K562 (cell line): ENCODE measurements at regions not wholly inside any gene's neighbourhood (a gene's known extent, or its start where the extent isn't known, plus 50 kb on each side); places are given as distances from the start of the nearest gene placed in this dataset.

Source experiments
- ATAC-seq: fragments of 200-7000 bp; cut with Tn5 transposase; 3 replicates; pipeline ENCODE4 v1.9.1; 2020; ENCODE audit warnings: moderate library complexity
- BruUV-seq: library from RNA; stranded (reverse); fragments of 400-500 nt; replicated peaks from 2 replicates; lab custom pipeline; 2021; lab: Mats Ljungman, UMichigan
- CTCF ChIA-PET: fragments of 300-600 bp; formaldehyde crosslinking; extraction: SDS; loops from one replicate; lab custom pipeline; 2021; ENCODE audit warnings: low intra/inter-chr PET ratio; lab: Yijun Ruan, JAX
- POLR2A ChIA-PET: fragments of 300-600, 350-650 bp; sonication (Branson Sonifier 250); formaldehyde crosslinking; extraction: SDS; loops from one replicate; lab custom pipeline; 2021; ENCODE audit warnings: antibody characterized with exemption, inconsistent platforms; lab: Yijun Ruan, JAX
- DNase-seq, 4 experiments: peaks; one replicate each; pipeline versions ENCODE4 v3.0.0 to v3.0.0-alpha.2; 2011 to 2018; ENCODE audit warnings: low spot score in 3 of 4, mixed read lengths in 3 of 4; ENCODE audit errors: extremely low read depth in 1 of 4
- FAIRE-seq: peaks from 2 replicates; lab custom pipeline; 2011; peaks lifted over from hg19 to GRCh38; lab: Jason Lieb, UNC
- H2AFZ ChIP-seq: 2 replicates; pipeline ENCODE4 v1.6.0; 2011; ENCODE audit warnings: low read depth, low read length, control low read depth, inconsistent platforms
- H3K27ac ChIP-seq: fragments of 200-600 bp; 3 replicates; pipeline ENCODE4 v1.8.0; 2011; ENCODE audit warnings: low read depth, mild to moderate bottlenecking, control low read depth, inconsistent platforms, low read length, moderate library complexity, mixed read lengths; ENCODE audit errors: extremely low read depth
- H3K27me3 ChIP-seq, 2 experiments: fragments of 300-600 bp in 1 of 2; 2 replicates in 1 of 2; 3 replicates in 1 of 2; pipeline versions ENCODE4 v1.6.0 to v1.8.0; 2011; ENCODE audit warnings: inconsistent platforms in 2 of 2, low read length in 2 of 2, mild to moderate bottlenecking in 1 of 2, mixed read lengths in 1 of 2, moderate library complexity in 1 of 2; ENCODE audit not compliant: control insufficient read depth in 2 of 2, insufficient read depth in 2 of 2
- H3K36me3 ChIP-seq: fragments of 300-600 bp; 3 replicates; pipeline ENCODE4 v1.8.0; 2011; ENCODE audit warnings: mild to moderate bottlenecking, low read length, inconsistent platforms; ENCODE audit not compliant: control insufficient read depth, insufficient read depth
- H3K4me1 ChIP-seq, 2 experiments: fragments of 200-600 bp in 1 of 2; replicated peaks in 1 of 2; 2 replicates in 1 of 2; 3 replicates in 1 of 2; pipeline versions ENCODE4 v1.5.1 to v1.8.0; 2011; ENCODE audit warnings: inconsistent platforms in 2 of 2, low read length in 2 of 2, mild to moderate bottlenecking in 1 of 2, mixed read lengths in 1 of 2, moderate library complexity in 1 of 2; ENCODE audit not compliant: control insufficient read depth in 2 of 2, insufficient read depth in 2 of 2
- H3K4me2 ChIP-seq: 2 replicates; pipeline ENCODE4 v1.6.1; 2011; ENCODE audit warnings: low read length, control low read depth, inconsistent platforms, mixed read lengths; ENCODE audit not compliant: insufficient read depth
- H3K4me3 ChIP-seq: fragments of 200-600 bp; sonication (generic), shearing (Covaris generic); 2 replicates; pipeline ENCODE4 v1.5.1; 2016; ENCODE audit warnings: control low read depth, inconsistent platforms
- H3K79me2 ChIP-seq: fragments of 200-600 bp; 3 replicates; pipeline ENCODE4 v1.8.0; 2011; ENCODE audit warnings: low read length, inconsistent platforms; ENCODE audit not compliant: control insufficient read depth, insufficient read depth
- H3K9ac ChIP-seq, 2 experiments: 2 replicates each; pipeline versions ENCODE4 v1.6.0 to v1.6.1; 2011; ENCODE audit warnings: low read depth in 2 of 2, low read length in 2 of 2, control low read depth in 1 of 2, inconsistent platforms in 1 of 2, mild to moderate bottlenecking in 1 of 2, mixed read lengths in 1 of 2; ENCODE audit not compliant: insufficient read depth in 1 of 2
- H3K9me1 ChIP-seq: one replicate; pipeline ENCODE4 v1.6.0; 2011; ENCODE audit warnings: inconsistent platforms, mild to moderate bottlenecking, low read length, moderate library complexity; ENCODE audit not compliant: control insufficient read depth, insufficient read depth
- H3K9me3 ChIP-seq: replicated peaks from 2 replicates; pipeline ENCODE4 v1.5.1; 2011; ENCODE audit warnings: low read depth, low read length, inconsistent platforms; ENCODE audit not compliant: control insufficient read depth, insufficient read depth
- H4K20me1 ChIP-seq: replicated peaks from 2 replicates; pipeline ENCODE4 v1.6.1; 2011; ENCODE audit warnings: low read length, inconsistent platforms, mixed read lengths; ENCODE audit not compliant: control insufficient read depth, insufficient read depth
- CTBP1 ChIP-seq: fragments of 450-650 bp; IDR thresholded peaks from 2 replicates; pipeline ENCODE4 v1.6.1; 2016; ENCODE audit warnings: borderline replicate concordance
- NR2F6 ChIP-seq: fragments of 450-650 bp; formaldehyde crosslinking; IDR thresholded peaks from 2 replicates; pipeline ENCODE4 v1.4.0; 2020; ENCODE audit warnings: mild to moderate bottlenecking
- ZNF253 ChIP-seq: fragments of 250-450 bp; sonication (Bioruptor Pico); conservative IDR thresholded peaks from 2 replicates; pipeline ENCODE4 v1.6.1; 2021; ENCODE audit warnings: mild to moderate bottlenecking
- WGBS: fragments of 100-300 bp; shearing (Covaris generic); methylation state at CpG from one replicate; pipeline ENCODE4 v1.1.6; 2016; ENCODE audit warnings: low coverage, mixed read lengths; ENCODE audit not compliant: insufficient coverage; ENCODE audit errors: missing lambda C conversion rate; 5-methylcytosine and 5-hydroxymethylcytosine counted together
- in situ Hi-C: fragments of 300-500 bp; cut with MboI; formaldehyde crosslinking; loops from 4 replicates; pipeline ENCODE4 v1.15.0; 2018; ENCODE audit warnings: inconsistent platforms, mixed read lengths
- intact Hi-C: fragments of 100-400 bp; cut with micrococcal nuclease; formaldehyde crosslinking; loops from 2 replicates; pipeline ENCODE4 v1.14.2; 2022
- TF ChIP-seq, protein P1 (sequence below): fragments of 450-650 bp; formaldehyde crosslinking; IDR thresholded peaks from 2 replicates; pipeline ENCODE4 v1.4.0; 2020; ENCODE audit warnings: mild to moderate bottlenecking, mixed read lengths
- TF ChIP-seq, protein P2 (sequence below): fragments of 250-450 bp; sonication (Bioruptor Pico); IDR thresholded peaks from 2 replicates; pipeline ENCODE4 v1.5.0; 2021; ENCODE audit warnings: mild to moderate bottlenecking, moderate library complexity

DNA sequence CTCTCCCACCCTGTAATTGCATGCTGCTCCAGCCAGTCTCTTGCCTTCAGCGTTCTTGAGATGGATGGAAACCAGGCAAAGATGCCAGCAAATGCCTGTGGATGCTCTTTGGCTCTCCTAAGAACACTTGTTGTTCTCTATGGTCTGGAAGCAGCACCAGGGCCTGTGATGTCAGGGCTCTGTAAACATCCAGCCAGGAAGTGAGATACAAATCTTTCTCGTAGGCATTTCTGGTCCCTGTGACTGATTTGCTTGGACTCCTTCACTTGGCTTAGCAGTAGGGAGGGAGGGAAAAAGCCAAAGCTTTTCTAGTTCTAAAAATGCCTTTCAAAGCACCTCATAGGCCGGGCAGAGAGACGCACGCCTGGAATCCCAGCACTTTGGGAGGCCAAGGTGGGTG lies 201.3 kb downstream of the REEP3 start (continued):
- TF ChIP-seq, protein P1, sequence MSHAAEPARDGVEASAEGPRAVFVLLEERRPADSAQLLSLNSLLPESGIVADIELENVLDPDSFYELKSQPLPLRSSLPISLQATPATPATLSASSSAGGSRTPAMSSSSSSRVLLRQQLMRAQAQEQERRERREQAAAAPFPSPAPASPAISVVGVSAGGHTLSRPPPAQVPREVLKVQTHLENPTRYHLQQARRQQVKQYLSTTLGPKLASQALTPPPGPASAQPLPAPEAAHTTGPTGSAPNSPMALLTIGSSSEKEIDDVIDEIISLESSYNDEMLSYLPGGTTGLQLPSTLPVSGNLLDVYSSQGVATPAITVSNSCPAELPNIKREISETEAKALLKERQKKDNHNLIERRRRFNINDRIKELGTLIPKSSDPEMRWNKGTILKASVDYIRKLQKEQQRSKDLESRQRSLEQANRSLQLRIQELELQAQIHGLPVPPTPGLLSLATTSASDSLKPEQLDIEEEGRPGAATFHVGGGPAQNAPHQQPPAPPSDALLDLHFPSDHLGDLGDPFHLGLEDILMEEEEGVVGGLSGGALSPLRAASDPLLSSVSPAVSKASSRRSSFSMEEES (CRISPR knock-in tag), result no peak
- peak; percentile 48; the same call in 1 of the 2 replicates for TF ChIP-seq CTBP1
- no peak for TF ChIP-seq NR2F6 (CRISPR knock-in tag)
- TF ChIP-seq, all 486 proteins: peak for 2

DNA sequence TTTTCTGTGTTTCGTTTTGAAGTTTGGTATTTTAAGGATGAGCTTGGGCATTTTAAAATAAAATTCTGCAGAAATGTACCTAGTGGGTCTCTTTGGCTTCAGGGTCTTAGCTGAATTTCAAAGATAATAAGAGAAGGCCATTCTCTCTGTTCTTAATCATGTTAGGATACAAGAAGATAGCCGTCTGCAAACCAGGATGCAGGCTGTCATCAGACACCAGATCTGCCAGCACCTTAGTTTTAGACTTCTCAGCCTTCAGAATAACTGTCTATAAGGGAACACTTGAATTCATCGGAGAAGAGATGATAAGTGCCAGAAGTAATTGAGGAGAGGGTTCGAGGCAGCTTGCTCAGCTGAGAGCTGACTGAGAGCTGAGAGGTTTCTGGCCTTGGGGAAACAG lies 202.1 kb downstream of the REEP3 start:
- Histone ChIP-seq H3K4me3 (no peak overlapping the region), H3K4me2 (no peak overlapping the region), H3K9me1 (no peaks in the 10 kb centered on the region), H3K27ac (no peak overlapping the region), H3K4me1 (no peaks in the 10 kb centered on the region), H3K9me3 (no peaks in the 10 kb centered on the region), H4K20me1 (no peaks in the 10 kb centered on the region), H3K9ac (no peak overlapping the region), H3K36me3 (no peaks in the 10 kb centered on the region), H2AFZ (no peak overlapping the region), H3K27me3 (peaks cover 5 to 21% of the 10 kb centered on the region in 2 experiments; a peak in 3 of 5 replicates), H3K79me2 (no peaks in the 10 kb centered on the region)
- TF ChIP-seq, protein P2, sequence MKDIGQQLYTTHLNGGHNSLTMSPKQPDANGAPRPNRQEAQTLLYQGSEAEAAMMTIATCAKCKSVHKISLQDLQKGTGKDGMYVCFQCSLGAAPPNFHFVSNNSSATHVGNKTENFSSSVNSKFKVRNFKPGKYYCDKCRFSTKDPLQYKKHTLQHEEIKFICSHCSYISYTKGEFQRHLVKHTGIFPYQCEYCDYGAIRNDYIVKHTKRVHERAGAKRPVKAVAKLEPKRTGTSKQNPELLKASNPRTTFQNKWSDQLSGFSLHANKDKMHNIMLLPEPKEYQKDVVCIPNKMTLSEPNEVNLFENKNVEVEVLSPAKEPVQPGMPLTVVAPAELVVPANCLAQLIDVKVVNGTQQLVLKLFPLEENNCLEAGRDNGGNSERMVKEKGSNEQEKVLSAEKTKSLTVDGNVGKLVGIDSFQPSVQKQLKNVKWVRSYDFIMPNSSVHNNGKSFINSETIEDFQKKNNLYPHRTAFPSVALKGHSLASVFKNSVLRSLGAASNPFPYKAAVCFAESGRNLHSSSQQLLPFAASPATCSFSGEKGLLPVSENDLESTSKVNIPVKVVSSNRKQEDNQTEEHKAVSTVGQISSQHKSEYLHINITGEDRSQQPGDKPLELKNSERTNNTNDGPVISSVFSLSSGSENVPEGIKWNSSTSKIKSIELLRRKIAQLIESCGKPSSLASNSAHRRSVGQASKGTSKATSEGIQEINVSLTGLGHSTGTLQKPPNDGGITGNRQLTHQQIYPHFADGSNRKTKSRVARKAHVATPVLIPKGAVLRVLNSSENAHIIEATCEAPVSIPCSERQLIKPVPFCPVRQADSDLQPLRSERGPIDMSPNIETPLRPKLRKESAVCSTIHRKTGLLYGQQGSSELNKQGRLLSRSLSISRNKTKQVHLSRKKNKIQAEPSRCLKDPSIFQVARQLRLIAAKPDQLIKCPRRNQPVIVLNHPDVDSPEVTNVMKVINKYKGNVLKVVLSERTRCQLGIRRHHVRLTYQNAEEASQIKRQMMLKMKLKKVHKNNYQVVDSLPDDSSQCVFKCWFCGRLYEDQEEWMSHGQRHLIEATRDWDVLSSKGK (CRISPR knock-in tag), result no peak
- no peak for TF ChIP-seq ZNF253 (CRISPR knock-in tag)
- ATAC-seq (no peak), FAIRE-seq (no peak), DNase-seq (no peak)
- CTCF ChIA-PET, result no interaction called here
- in situ Hi-C loops, result loop anchor here (5.0 kb wide), 2 partner anchors 91 to 561 kb away; no protein-coding TSS in a partner anchor
- BruUV-seq, result no TSS peak
- 2% methylated on average over 4 of the region's 4 CpGs for WGBS
- POLR2A ChIA-PET, result interaction anchor here (0.7 to 1.9 kb wide), 3 partner anchors 10 to 556 kb away, joined by 4 to 5 read pairs (median 5); no protein-coding TSS in a partner anchor
- intact Hi-C loops, result loop anchor here (5.0 to 10.0 kb wide), 2 partner anchors 1129 to 1476 kb away; no protein-coding TSS in a partner anchor
